ENCODE measurements at regions not wholly inside any gene's neighbourhood (a gene's known extent, or its start where the extent isn't known, plus 50 kb on each side); places are given as distances from the start of the nearest gene placed in this dataset.

DNA sequence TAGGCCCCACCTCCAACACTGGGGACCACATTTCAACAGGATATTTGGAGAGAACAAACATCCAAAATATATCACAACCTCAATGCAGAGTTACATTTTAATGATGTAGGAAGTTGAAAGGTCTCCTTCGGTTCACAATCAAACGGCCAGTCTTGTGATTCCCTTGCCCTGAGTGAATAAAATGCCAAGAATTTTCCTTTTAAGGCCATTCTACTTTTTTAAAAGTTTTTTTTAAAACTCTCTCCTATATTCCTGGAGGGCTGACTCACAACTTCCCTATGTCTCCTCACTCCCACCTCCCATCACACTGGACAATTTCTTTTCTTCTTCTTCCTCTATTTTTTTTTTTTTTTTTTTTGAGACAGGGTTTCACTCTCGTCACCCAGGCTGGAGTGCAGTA, 693.6 kb upstream of the AUTS2 start:
- DNase-seq (no peak), ATAC-seq (ENCODE audit: insufficient read depth, low read depth) (no peak)
- Histone ChIP-seq H3K9me3 (ENCODE audit: insufficient read depth, low read length, severe bottlenecking) (no peaks in the 10 kb centered on the region), H3K9ac (ENCODE audit: low read depth, low read length) (no peak overlapping the region), H3K4me1 (ENCODE audit: insufficient read depth, low read length) (no peaks in the 10 kb centered on the region), H3K4me3 (ENCODE audit: low read depth in 1 of 2, low read length in 2 of 2) (no peak overlapping the region), H3K36me3 (ENCODE audit: insufficient read depth, low read length) (no peaks in the 10 kb centered on the region), H2AFZ (ENCODE audit: low read depth, low read length) (no peak overlapping the region), H3K27ac (ENCODE audit: low read length) (no peak overlapping the region), H4K20me1 (ENCODE audit: insufficient read depth, low read length) (no peaks in the 10 kb centered on the region), H3K79me2 (ENCODE audit: insufficient read depth, low read length) (no peaks in the 10 kb centered on the region), H3K27me3 (ENCODE audit: insufficient read depth, low read length, poor library complexity) (no peaks in the 10 kb centered on the region), H3K4me2 (ENCODE audit: insufficient read depth, low read length) (no peak overlapping the region)
- TF ChIP-seq, protein P1, sequence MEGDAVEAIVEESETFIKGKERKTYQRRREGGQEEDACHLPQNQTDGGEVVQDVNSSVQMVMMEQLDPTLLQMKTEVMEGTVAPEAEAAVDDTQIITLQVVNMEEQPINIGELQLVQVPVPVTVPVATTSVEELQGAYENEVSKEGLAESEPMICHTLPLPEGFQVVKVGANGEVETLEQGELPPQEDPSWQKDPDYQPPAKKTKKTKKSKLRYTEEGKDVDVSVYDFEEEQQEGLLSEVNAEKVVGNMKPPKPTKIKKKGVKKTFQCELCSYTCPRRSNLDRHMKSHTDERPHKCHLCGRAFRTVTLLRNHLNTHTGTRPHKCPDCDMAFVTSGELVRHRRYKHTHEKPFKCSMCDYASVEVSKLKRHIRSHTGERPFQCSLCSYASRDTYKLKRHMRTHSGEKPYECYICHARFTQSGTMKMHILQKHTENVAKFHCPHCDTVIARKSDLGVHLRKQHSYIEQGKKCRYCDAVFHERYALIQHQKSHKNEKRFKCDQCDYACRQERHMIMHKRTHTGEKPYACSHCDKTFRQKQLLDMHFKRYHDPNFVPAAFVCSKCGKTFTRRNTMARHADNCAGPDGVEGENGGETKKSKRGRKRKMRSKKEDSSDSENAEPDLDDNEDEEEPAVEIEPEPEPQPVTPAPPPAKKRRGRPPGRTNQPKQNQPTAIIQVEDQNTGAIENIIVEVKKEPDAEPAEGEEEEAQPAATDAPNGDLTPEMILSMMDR (IDR thresholded peaks at IDR 0.05; ENCODE audit: borderline replicate concordance, extremely low read depth, low read length, poor library complexity, severe bottlenecking): no peak
- no peak for TF ChIP-seq EZH2 (IDR thresholded peaks at IDR 0.05; ENCODE audit: borderline replicate concordance, low read depth, low read length, severe bottlenecking)

DNA sequence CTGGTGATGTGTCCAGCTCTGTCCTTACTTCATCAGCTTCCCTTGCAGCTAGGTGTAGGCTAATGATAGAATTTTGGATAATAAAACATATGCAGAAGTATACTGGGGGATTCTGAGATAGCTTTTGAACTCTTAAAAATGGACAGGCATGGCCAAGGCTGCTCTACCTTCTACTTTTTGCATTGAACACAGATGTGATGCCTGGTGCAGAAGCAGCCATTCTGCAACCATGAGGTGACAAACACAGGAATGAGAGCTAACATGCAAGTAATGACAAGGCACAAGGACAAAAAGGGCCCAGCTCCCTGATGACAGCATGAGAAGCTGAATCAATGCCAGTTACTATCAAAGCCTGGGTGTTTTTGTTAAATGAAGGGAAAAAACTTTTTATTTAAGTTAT, 686.5 kb upstream of the AUTS2 start:
- no peak overlapping the region for H2AFZ ChIP-seq (ENCODE audit: low read depth, low read length)
- no peak for DNase-seq
- no peaks in the 10 kb centered on the region for H3K27me3 ChIP-seq (ENCODE audit: insufficient read depth, low read length, poor library complexity)
- TF ChIP-seq, protein P1 (IDR thresholded peaks at IDR 0.05; ENCODE audit: borderline replicate concordance, extremely low read depth, low read length, poor library complexity, severe bottlenecking): no peak
- no peak for TF ChIP-seq EZH2 (IDR thresholded peaks at IDR 0.05; ENCODE audit: borderline replicate concordance, low read depth, low read length, severe bottlenecking)
- H3K4me3 ChIP-seq (ENCODE audit: low read depth in 1 of 2, low read length in 2 of 2): no peak overlapping the region
- ATAC-seq (ENCODE audit: insufficient read depth, low read depth): no peak
- H3K36me3 ChIP-seq (ENCODE audit: insufficient read depth, low read length): no peaks in the 10 kb centered on the region
- H4K20me1 ChIP-seq (ENCODE audit: insufficient read depth, low read length): no peaks in the 10 kb centered on the region
- no peak overlapping the region for H3K9ac ChIP-seq (ENCODE audit: low read depth, low read length)
- no peaks in the 10 kb centered on the region for H3K79me2 ChIP-seq (ENCODE audit: insufficient read depth, low read length)
- H3K4me1 ChIP-seq (ENCODE audit: insufficient read depth, low read length): no peaks in the 10 kb centered on the region
- no peaks in the 10 kb centered on the region for H3K9me3 ChIP-seq (ENCODE audit: insufficient read depth, low read length, severe bottlenecking)
- no peak overlapping the region for H3K27ac ChIP-seq (ENCODE audit: low read length)
- H3K4me2 ChIP-seq (ENCODE audit: insufficient read depth, low read length): no peak overlapping the region

DNA sequence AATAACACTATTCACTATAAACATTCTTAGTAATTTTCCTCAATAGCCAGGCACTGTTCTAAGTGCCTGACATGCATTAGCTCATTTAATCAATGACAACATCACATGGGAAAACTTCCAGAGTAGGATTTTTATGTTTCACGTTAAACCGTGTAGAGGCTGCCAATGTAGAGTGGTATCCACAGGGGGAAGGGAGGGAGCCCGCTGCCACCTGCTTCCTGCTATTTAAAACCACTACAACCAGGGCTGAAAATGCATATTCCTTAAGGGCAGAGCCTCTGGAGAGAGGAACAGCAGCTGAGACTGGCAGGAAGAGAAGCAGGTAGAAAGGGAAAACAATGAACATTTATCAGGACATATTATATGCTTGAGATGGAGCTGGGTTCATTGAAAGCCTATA, 684.3 kb upstream of the AUTS2 start:
- no peak for TF ChIP-seq EZH2 (IDR thresholded peaks at IDR 0.05; ENCODE audit: borderline replicate concordance, low read depth, low read length, severe bottlenecking)
- TF ChIP-seq, protein P1 (IDR thresholded peaks at IDR 0.05; ENCODE audit: borderline replicate concordance, extremely low read depth, low read length, poor library complexity, severe bottlenecking): no peak
- no peaks in the 10 kb centered on the region for H3K36me3 ChIP-seq (ENCODE audit: insufficient read depth, low read length)
- H3K27ac ChIP-seq (ENCODE audit: low read length): no peak overlapping the region
- H4K20me1 ChIP-seq (ENCODE audit: insufficient read depth, low read length): no peaks in the 10 kb centered on the region
- no peak for ATAC-seq (ENCODE audit: insufficient read depth, low read depth)
- no peak for DNase-seq
- no peak overlapping the region for H2AFZ ChIP-seq (ENCODE audit: low read depth, low read length)
- no peak overlapping the region for H3K4me3 ChIP-seq (ENCODE audit: low read depth in 1 of 2, low read length in 2 of 2)
- H3K9ac ChIP-seq (ENCODE audit: low read depth, low read length): no peak overlapping the region
- H3K27me3 ChIP-seq (ENCODE audit: insufficient read depth, low read length, poor library complexity): no peaks in the 10 kb centered on the region
- no peaks in the 10 kb centered on the region for H3K4me1 ChIP-seq (ENCODE audit: insufficient read depth, low read length)
- H3K79me2 ChIP-seq (ENCODE audit: insufficient read depth, low read length): no peaks in the 10 kb centered on the region
- H3K4me2 ChIP-seq (ENCODE audit: insufficient read depth, low read length): no peak overlapping the region
- H3K9me3 ChIP-seq (ENCODE audit: insufficient read depth, low read length, severe bottlenecking): no peaks in the 10 kb centered on the region

All from DND-41 (cell line).